ENCODE measurements at regions not wholly inside any gene's neighbourhood (a gene's known extent, or its start where the extent isn't known, plus 50 kb on each side); places are given as distances from the start of the nearest gene placed in this dataset.

DNA sequence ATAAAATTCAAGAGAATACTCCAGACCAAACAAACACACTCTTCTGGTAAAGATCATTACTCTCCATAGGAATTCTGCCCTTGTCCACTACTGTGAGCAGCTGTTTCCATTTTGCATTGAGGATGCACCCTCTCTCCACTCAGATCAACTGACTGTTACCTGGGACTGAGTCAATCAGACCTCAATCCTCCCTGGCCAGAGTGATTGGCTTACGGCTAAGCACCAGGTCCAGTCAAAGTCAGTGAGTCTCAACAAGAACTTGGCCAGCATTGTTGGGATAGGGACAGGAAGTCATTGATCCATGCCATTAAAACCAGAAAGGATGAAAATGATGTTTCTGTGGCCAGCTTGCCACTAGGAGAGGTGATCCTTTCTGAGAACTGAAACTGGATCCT, 79.7 kb downstream of the WNT5A start:
- H3K9me3 ChIP-seq (replicated peaks in 1 of 2; ENCODE audit: control insufficient read depth in 2 of 2, insufficient read depth in 1 of 2, low read depth in 1 of 2, low read length in 2 of 2): peaks cover 0 to 2% of the 10 kb centered on the region in 2 donors
- no peak overlapping the region for H2AFZ ChIP-seq (ENCODE audit: low read length)
- H3K4me1 ChIP-seq (ENCODE audit: control insufficient read depth in 2 of 2, insufficient read depth in 1 of 2, low read depth in 1 of 2, low read length in 2 of 2): no peaks in the 10 kb centered on the region
- H3K18ac ChIP-seq (ENCODE audit: low read length): no peak overlapping the region
- no peak overlapping the region for H3K4me2 ChIP-seq (ENCODE audit: insufficient read depth, low read length, poor library complexity, severe bottlenecking)
- H3K27ac ChIP-seq (replicated peaks; ENCODE audit: low read length): no peak overlapping the region
- no peak overlapping the region for H3K14ac ChIP-seq (ENCODE audit: low read length)
- no peaks in the 10 kb centered on the region for H3K27me3 ChIP-seq (ENCODE audit: control insufficient read depth in 3 of 3, insufficient read depth in 3 of 3, low read depth in 1 of 3, low read length in 3 of 3)
- no peaks in the 10 kb centered on the region for H3K79me1 ChIP-seq (ENCODE audit: low read depth, low read length)
- no peak overlapping the region for H2BK15ac ChIP-seq (ENCODE audit: low read length)
- no peak overlapping the region for H3K9ac ChIP-seq (ENCODE audit: low read depth, low read length, poor library complexity)
- H3K4me3 ChIP-seq (ENCODE audit: low read length in 2 of 2): no peak overlapping the region
- H2AK5ac ChIP-seq (ENCODE audit: low read depth, low read length): no peak overlapping the region
- no peak overlapping the region for H3K4ac ChIP-seq (ENCODE audit: low read length)
- WGBS, 2 donors (ENCODE audit: extremely low coverage in 2 of 2, insufficient read length in 2 of 2, insufficient replicate concordance in 1 of 2): no CpG with 5 or more reads among the region's 1 CpG
- H4K8ac ChIP-seq (ENCODE audit: low read depth, low read length): no peak overlapping the region
- H3K23ac ChIP-seq (ENCODE audit: low read depth, low read length, poor library complexity): no peak overlapping the region
- H2BK120ac ChIP-seq (ENCODE audit: low read depth, low read length): no peak overlapping the region
- H4K91ac ChIP-seq (ENCODE audit: low read depth, low read length, poor library complexity): no peak overlapping the region
- H3K36me3 ChIP-seq (replicated peaks in 1 of 2; ENCODE audit: control insufficient read depth in 2 of 2, insufficient read depth in 2 of 2, low read length in 2 of 2): no peaks in the 10 kb centered on the region
- H2BK12ac ChIP-seq (ENCODE audit: low read length): no peak overlapping the region
- no peak for DNase-seq (ENCODE audit: low spot score)
- no peak overlapping the region for H2BK5ac ChIP-seq (ENCODE audit: low read length)

- H2BK12ac ChIP-seq (ENCODE audit: low read length): no peak overlapping the region
- H2BK15ac ChIP-seq (ENCODE audit: low read length): no peak overlapping the region
- H3K9me3 ChIP-seq (replicated peaks in 1 of 2; ENCODE audit: control insufficient read depth in 2 of 2, insufficient read depth in 1 of 2, low read depth in 1 of 2, low read length in 2 of 2): peaks cover 0 to 2% of the 10 kb centered on the region in 2 donors
- no peak overlapping the region for H4K91ac ChIP-seq (ENCODE audit: low read depth, low read length, poor library complexity)
- no peak overlapping the region for H2AFZ ChIP-seq (ENCODE audit: low read length)
- no peak overlapping the region for H4K8ac ChIP-seq (ENCODE audit: low read depth, low read length)
- no peaks in the 10 kb centered on the region for H3K36me3 ChIP-seq (replicated peaks in 1 of 2; ENCODE audit: control insufficient read depth in 2 of 2, insufficient read depth in 2 of 2, low read length in 2 of 2)
- no peaks in the 10 kb centered on the region for H3K27me3 ChIP-seq (ENCODE audit: control insufficient read depth in 3 of 3, insufficient read depth in 3 of 3, low read depth in 1 of 3, low read length in 3 of 3)
- no peak for DNase-seq (ENCODE audit: low spot score)
- H2BK5ac ChIP-seq (ENCODE audit: low read length): no peak overlapping the region
- no peak overlapping the region for H3K27ac ChIP-seq (replicated peaks; ENCODE audit: low read length)
- WGBS, 2 donors (ENCODE audit: extremely low coverage in 2 of 2, insufficient read length in 2 of 2, insufficient replicate concordance in 1 of 2): no CpG with 5 or more reads among the region's 2 CpGs
- no peak overlapping the region for H3K18ac ChIP-seq (ENCODE audit: low read length)
- no peaks in the 10 kb centered on the region for H3K4me1 ChIP-seq (ENCODE audit: control insufficient read depth in 2 of 2, insufficient read depth in 1 of 2, low read depth in 1 of 2, low read length in 2 of 2)
- H3K9ac ChIP-seq (ENCODE audit: low read depth, low read length, poor library complexity): no peak overlapping the region
- H3K14ac ChIP-seq (ENCODE audit: low read length): no peak overlapping the region
- H2BK120ac ChIP-seq (ENCODE audit: low read depth, low read length): no peak overlapping the region
- H3K4me3 ChIP-seq (ENCODE audit: low read length in 2 of 2): no peak overlapping the region
- H3K4ac ChIP-seq (ENCODE audit: low read length): no peak overlapping the region
- H3K23ac ChIP-seq (ENCODE audit: low read depth, low read length, poor library complexity): no peak overlapping the region
- no peaks in the 10 kb centered on the region for H3K79me1 ChIP-seq (ENCODE audit: low read depth, low read length)
- no peak overlapping the region for H3K4me2 ChIP-seq (ENCODE audit: insufficient read depth, low read length, poor library complexity, severe bottlenecking)
- H2AK5ac ChIP-seq (ENCODE audit: low read depth, low read length): no peak overlapping the region
These were observed 80.2 kb downstream of the WNT5A start for GRCh38 chr3:55406696-55407425.

DNA sequence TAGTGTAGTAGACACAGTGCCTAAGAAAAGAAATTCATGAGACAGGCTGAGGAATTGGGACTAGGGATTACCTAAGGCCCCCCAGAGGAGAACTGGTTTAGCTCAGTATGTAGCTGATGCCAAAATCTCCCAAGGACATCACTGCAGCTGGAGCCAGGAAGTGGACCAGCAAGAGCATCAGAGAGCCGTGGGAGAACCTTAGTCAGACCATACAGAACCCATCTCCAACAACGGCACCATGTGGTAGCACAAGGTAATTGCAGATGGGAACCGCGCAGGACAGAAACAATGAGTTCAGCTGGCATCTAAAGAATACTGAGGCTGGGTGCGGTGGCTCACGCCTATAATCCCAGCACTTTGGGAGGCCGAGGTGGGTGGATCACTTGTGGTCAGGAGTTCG, 81.7 kb downstream of the WNT5A start:
- Histone ChIP-seq H3K18ac (ENCODE audit: low read length) (no peak overlapping the region), H3K23ac (ENCODE audit: low read depth, low read length, poor library complexity) (no peak overlapping the region), H3K27me3 (ENCODE audit: control insufficient read depth in 3 of 3, insufficient read depth in 3 of 3, low read depth in 1 of 3, low read length in 3 of 3) (no peaks in the 10 kb centered on the region), H3K9me3 (replicated peaks in 1 of 2; ENCODE audit: control insufficient read depth in 2 of 2, insufficient read depth in 1 of 2, low read depth in 1 of 2, low read length in 2 of 2) (peaks cover 0 to 2% of the 10 kb centered on the region in 2 donors), H2BK15ac (ENCODE audit: low read length) (no peak overlapping the region), H2BK5ac (ENCODE audit: low read length) (no peak overlapping the region), H3K4me1 (ENCODE audit: control insufficient read depth in 2 of 2, insufficient read depth in 1 of 2, low read depth in 1 of 2, low read length in 2 of 2) (no peaks in the 10 kb centered on the region), H3K9ac (ENCODE audit: low read depth, low read length, poor library complexity) (no peak overlapping the region), H4K91ac (ENCODE audit: low read depth, low read length, poor library complexity) (no peak overlapping the region), H2BK12ac (ENCODE audit: low read length) (no peak overlapping the region), H3K4ac (ENCODE audit: low read length) (no peak overlapping the region), H4K8ac (ENCODE audit: low read depth, low read length) (no peak overlapping the region), H2BK120ac (ENCODE audit: low read depth, low read length) (no peak overlapping the region), H3K4me2 (ENCODE audit: insufficient read depth, low read length, poor library complexity, severe bottlenecking) (no peak overlapping the region), H3K14ac (ENCODE audit: low read length) (no peak overlapping the region), H2AK5ac (ENCODE audit: low read depth, low read length) (no peak overlapping the region), H3K27ac (replicated peaks; ENCODE audit: low read length) (no peak overlapping the region), H2AFZ (ENCODE audit: low read length) (no peak overlapping the region), H3K79me1 (ENCODE audit: low read depth, low read length) (no peaks in the 10 kb centered on the region), H3K4me3 (ENCODE audit: low read length in 2 of 2) (no peak overlapping the region), H3K36me3 (replicated peaks in 1 of 2; ENCODE audit: control insufficient read depth in 2 of 2, insufficient read depth in 2 of 2, low read length in 2 of 2) (no peaks in the 10 kb centered on the region)
- DNase-seq (ENCODE audit: low spot score): no peak
- no CpG with 5 or more reads among the region's 8 CpGs for WGBS, 2 donors (ENCODE audit: extremely low coverage in 2 of 2, insufficient read length in 2 of 2, insufficient replicate concordance in 1 of 2)

DNA sequence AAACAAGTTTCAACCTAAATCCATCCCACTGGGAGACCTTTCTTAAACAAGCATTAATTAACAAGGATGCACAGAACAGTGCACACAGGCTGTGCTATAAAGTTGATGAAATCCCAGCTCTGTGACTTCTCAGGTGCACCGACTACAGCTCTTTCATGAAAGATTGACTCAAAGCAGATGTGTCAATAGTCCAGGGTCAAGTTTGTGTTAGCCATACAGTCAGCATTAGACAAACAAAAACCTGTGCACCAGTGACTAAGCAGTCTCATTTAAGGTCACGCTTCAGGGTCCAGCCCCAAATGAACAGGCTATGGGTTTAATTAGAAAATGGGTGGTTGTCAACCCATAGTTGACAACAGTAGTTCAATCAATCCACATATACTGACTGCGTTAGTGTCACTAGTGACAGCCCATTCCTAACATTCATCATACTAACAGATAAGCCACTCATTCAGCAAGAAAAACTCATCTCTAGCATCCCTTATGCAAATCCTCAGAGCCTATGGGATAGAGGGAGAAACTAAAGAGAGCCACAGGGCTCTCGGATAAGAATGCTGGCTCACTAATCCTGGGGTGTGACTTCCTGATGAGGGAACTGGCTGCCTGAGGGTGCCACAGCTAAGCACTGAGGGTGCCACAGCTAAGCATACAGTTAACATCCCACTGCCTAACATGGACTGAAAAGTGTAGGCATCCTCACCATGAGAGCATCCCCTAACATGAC, 84.1 kb downstream of the WNT5A start:
- H3K27me3 ChIP-seq (ENCODE audit: control insufficient read depth in 3 of 3, insufficient read depth in 3 of 3, low read depth in 1 of 3, low read length in 3 of 3): no peaks in the 10 kb centered on the region
- H3K4me3 ChIP-seq (ENCODE audit: low read length in 2 of 2): no peak overlapping the region
- H3K23ac ChIP-seq (ENCODE audit: low read depth, low read length, poor library complexity): no peak overlapping the region
- no peak for DNase-seq (ENCODE audit: low spot score)
- H2AFZ ChIP-seq (ENCODE audit: low read length): no peak overlapping the region
- H2AK5ac ChIP-seq (ENCODE audit: low read depth, low read length): no peak overlapping the region
- no peak overlapping the region for H3K18ac ChIP-seq (ENCODE audit: low read length)
- H2BK5ac ChIP-seq (ENCODE audit: low read length): no peak overlapping the region
- H2BK12ac ChIP-seq (ENCODE audit: low read length): no peak overlapping the region
- peaks cover 0 to 2% of the 10 kb centered on the region in 2 donors for H3K9me3 ChIP-seq (replicated peaks in 1 of 2; ENCODE audit: control insufficient read depth in 2 of 2, insufficient read depth in 1 of 2, low read depth in 1 of 2, low read length in 2 of 2)
- H3K4ac ChIP-seq (ENCODE audit: low read length): no peak overlapping the region
- H3K27ac ChIP-seq (replicated peaks; ENCODE audit: low read length): no peak overlapping the region
- H3K4me1 ChIP-seq (ENCODE audit: control insufficient read depth in 2 of 2, insufficient read depth in 1 of 2, low read depth in 1 of 2, low read length in 2 of 2): no peaks in the 10 kb centered on the region
- no peaks in the 10 kb centered on the region for H3K36me3 ChIP-seq (replicated peaks in 1 of 2; ENCODE audit: control insufficient read depth in 2 of 2, insufficient read depth in 2 of 2, low read length in 2 of 2)
- H3K79me1 ChIP-seq (ENCODE audit: low read depth, low read length): no peaks in the 10 kb centered on the region
- H4K91ac ChIP-seq (ENCODE audit: low read depth, low read length, poor library complexity): no peak overlapping the region
- WGBS, 2 donors (ENCODE audit: extremely low coverage in 2 of 2, insufficient read length in 2 of 2, insufficient replicate concordance in 1 of 2): no CpG with 5 or more reads among the region's 4 CpGs
- H2BK15ac ChIP-seq (ENCODE audit: low read length): no peak overlapping the region
- H2BK120ac ChIP-seq (ENCODE audit: low read depth, low read length): no peak overlapping the region
- H3K4me2 ChIP-seq (ENCODE audit: insufficient read depth, low read length, poor library complexity, severe bottlenecking): no peak overlapping the region
- H3K14ac ChIP-seq (ENCODE audit: low read length): no peak overlapping the region
- no peak overlapping the region for H4K8ac ChIP-seq (ENCODE audit: low read depth, low read length)
- H3K9ac ChIP-seq (ENCODE audit: low read depth, low read length, poor library complexity): no peak overlapping the region

All from neuronal stem cell (in vitro differentiated cells).